T follicular helper cell (primary cell): ENCODE measurements at regions not wholly inside any gene's neighbourhood (a gene's known extent, or its start where the extent isn't known, plus 50 kb on each side); places are given as distances from the start of the nearest gene placed in this dataset.

Experiments used
- DNase-seq: peaks from one replicate; pipeline ENCODE4 v3.0.0-alpha.2; 2020; ENCODE audit warnings: low read depth

DNA sequence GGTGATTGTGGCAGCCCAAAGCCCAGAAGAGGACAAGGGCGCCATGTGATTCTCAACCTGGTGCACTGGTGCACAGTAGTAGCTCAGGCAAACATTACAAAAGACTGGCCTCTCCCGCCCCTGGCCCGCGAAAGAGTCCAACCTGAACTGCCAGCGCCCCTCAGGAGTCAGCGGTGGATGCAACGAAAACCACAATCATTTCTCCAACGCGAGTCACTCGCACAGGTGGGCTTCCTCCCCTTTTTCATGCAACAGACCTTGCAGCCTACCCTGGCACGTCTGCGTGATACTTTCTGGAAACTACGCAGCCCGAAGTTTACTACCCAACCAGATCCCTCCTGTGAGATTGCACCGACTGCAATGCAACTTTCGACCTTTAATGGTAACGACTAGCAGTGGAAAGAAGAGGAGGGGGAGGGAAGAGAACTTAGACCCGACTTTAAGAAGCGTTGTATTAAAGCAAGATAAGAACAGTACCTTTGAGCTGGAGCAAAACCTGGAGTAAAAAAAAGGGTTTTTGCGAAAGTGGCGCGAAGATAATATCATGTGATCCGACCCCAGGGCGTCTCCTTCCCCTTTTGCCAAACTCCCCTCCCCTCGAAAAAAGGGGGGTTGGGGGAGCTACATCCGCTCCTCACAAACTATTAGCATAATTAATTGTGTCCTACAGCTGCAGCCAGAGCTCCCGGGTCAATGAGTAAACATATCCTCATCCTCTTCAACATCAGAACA is 63.3 kb upstream of the CCDC160 start:
- DNase-seq, result no peak

- no peak for DNase-seq
These were observed 62.7 kb upstream of the CCDC160 start for GRCh38 chrX:134174273-134174660.

DNA sequence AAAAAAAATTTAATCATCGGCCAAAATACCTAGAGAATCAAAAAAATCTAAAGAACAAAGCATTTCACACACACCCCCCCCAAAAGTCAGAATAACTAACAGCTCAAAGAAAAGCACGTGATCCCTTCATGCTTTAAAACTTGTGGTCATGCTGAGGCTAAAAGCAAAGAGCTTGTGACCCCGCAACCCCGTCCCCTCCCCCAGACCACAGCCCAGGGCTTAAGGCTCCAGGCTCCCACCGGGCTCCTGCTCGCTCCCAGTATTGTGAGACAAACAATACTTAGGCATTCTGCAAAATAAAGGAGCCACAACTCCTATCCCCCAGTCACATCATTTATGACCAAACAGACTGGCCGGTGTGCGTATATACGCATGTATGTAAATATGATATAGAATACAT is 62.1 kb upstream of the CCDC160 start:
- DNase-seq, result no peak

DNA sequence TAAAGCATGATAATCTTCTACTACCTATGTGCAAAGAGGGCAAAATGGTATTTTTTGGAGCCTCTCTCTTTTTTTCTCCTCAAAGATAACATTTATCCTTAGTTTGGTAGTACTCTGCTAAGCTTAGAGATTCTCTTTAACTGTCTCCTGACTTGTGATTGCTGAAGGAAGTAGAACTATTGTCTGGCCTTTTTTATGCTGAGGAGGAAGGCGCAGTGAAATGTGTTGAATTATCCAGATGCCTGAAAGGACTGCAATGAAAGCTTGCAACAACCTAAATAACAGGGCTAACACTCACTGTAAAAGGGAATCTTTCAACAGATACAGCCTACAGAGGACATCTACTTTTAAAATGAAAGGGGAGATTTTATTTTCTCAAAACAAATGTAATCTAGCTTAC is 59.5 kb upstream of the CCDC160 start:
- DNase-seq, result no peak

GRCh38 chrX:134180601-134181274 is 56.2 kb upstream of the CCDC160 start:
- DNase-seq, result no peak

DNA sequence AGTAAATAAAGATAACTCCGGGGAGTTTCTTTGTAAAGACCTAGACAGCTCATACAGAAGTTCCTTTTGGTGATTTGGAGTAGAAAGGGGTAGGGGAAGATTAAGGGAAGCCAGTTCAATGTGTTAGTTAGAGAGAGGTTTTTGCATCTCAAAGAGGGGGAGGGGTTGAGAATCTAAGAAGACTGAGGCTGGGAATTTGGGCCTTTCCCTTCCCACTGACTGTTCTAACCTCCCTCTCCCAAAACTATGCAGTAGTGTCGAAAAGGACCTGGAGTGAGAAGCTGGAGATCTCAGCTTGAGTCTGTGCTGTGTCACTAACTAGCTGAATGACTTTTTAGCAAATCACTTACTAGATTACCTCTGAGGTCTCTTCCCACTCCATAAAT is 55.7 kb upstream of the CCDC160 start:
- no peak for DNase-seq

DNA sequence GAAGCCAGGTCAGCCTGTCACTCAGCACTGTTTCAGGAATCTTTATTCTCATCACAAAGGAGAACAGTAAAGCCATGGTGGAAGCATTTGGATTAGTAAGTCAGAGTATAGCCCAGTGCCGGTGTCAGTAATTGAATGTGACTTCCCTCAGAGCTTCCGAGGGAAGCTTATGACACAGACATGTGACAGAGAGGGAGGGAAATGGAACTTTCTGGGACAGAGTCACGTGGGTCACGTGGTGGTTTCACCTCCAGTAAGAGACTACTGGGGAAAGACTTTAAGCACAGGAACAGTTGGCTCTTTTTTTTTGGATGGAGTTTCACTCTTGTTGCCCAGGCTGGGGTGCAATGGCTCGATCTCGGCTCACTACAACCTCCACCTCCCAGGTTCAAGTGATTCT is 53.3 kb upstream of the CCDC160 start:
- no peak for DNase-seq

- DNase-seq, result no peak
These were observed 52.0 kb upstream of the CCDC160 start for GRCh38 chrX:134184936-134185335.

- DNase-seq, result peak; percentile 31
These were observed 50.4 kb upstream of the CCDC160 start for GRCh38 chrX:134186362-134187121.
